Smooth muscle cell (in vitro differentiated cells): ENCODE measurements at regions not wholly inside any gene's neighbourhood (a gene's known extent, or its start where the extent isn't known, plus 50 kb on each side); places are given as distances from the start of the nearest gene placed in this dataset.

Source experiments
- DNase-seq: peaks from one replicate; lab custom pipeline; 2025; ENCODE audit not compliant: unreplicated experiment; lab: John Stamatoyannopoulos, UW
- H2AFZ ChIP-seq: fragments of 200-600 bp; sonication (generic); 2 replicates; pipeline ENCODE4 v1.6.0; 2016; ENCODE audit warnings: antibody characterized with exemption, low read depth, mild to moderate bottlenecking
- H3F3A ChIP-seq: fragments of 200-600 bp; sonication (generic); 2 replicates; pipeline ENCODE4 v1.6.0; 2017; ENCODE audit warnings: antibody characterized with exemption, low read depth
- H3K27ac ChIP-seq: fragments of 200-600 bp; sonication (generic); 2 replicates; pipeline ENCODE4 v1.5.1; 2016; ENCODE audit warnings: low read depth, mild to moderate bottlenecking
- H3K27me3 ChIP-seq: fragments of 200-600 bp; sonication (generic); 2 replicates; pipeline ENCODE4 v1.6.1; 2016; ENCODE audit warnings: low read depth, mild to moderate bottlenecking
- H3K36me3 ChIP-seq: fragments of 200-600 bp; sonication (generic); 2 replicates; pipeline ENCODE4 v1.5.1; 2016; ENCODE audit warnings: low read depth
- H3K4me1 ChIP-seq: fragments of 200-600 bp; sonication (generic); 2 replicates; pipeline ENCODE4 v1.5.1; 2016; ENCODE audit warnings: low read depth
- H3K4me2 ChIP-seq: fragments of 200-600 bp; sonication (generic); 2 replicates; pipeline ENCODE4 v1.6.0; 2016; ENCODE audit warnings: mild to moderate bottlenecking
- H3K4me3 ChIP-seq: fragments of 200-600 bp; sonication (generic); 2 replicates; pipeline ENCODE4 v1.5.1; 2016; ENCODE audit warnings: mild to moderate bottlenecking
- H3K79me2 ChIP-seq: fragments of 200-600 bp; sonication (generic); 2 replicates; pipeline ENCODE4 v1.6.0; 2016; ENCODE audit warnings: low read depth, mild to moderate bottlenecking
- H3K9ac ChIP-seq: fragments of 200-600 bp; sonication (generic); 2 replicates; pipeline ENCODE4 v1.6.0; 2016; ENCODE audit warnings: low read depth
- H3K9me3 ChIP-seq: fragments of 200-600 bp; sonication (generic); replicated peaks from 2 replicates; pipeline ENCODE4 v1.5.1; 2016; ENCODE audit warnings: low read depth
- H4K20me1 ChIP-seq: fragments of 200-600 bp; sonication (generic); 2 replicates; pipeline ENCODE4 v1.6.0; 2016; ENCODE audit warnings: low read depth
- WGBS: methylation state at CpG from one replicate; pipeline ENCODE4 v1.1.7; 2016; ENCODE audit warnings: low lambda C conversion rate; 5-methylcytosine and 5-hydroxymethylcytosine counted together
- TF ChIP-seq, protein P1 (sequence below): fragments of 200-600 bp; sonication (generic); IDR thresholded peaks from 2 replicates; pipeline ENCODE4 v1.5.1; 2017; ENCODE audit warnings: borderline replicate concordance, mild to moderate bottlenecking, antibody characterized with exemption; ENCODE audit not compliant: insufficient read depth, poor library complexity, severe bottlenecking

DNA sequence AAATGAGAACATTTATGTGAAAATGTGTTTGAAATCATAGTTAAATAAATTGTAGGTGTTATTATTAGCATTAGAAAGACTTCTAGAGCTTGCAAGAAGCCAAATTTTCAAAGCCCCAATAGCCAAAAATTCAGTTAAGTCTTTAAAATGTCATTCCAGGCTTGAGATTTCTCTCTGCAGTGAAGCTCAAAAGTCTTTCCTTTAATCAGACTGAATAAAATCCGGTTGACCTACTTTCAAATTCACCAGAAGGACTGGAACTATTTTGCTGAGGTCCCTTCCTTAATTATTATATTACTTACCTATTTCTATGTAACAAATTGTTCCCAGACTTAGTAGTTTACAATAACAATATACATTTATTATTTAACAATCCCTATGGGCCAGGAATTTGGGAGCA, 112.2 kb upstream of the TRPM3 start:
- Histone ChIP-seq H3K27me3 (no peaks in the 10 kb centered on the region), H3K27ac (no peak overlapping the region), H3F3A (no peaks in the 10 kb centered on the region), H3K4me2 (no peak overlapping the region), H3K4me3 (no peak overlapping the region), H3K4me1 (no peaks in the 10 kb centered on the region), H2AFZ (no peak overlapping the region), H3K79me2 (no peaks in the 10 kb centered on the region), H3K9me3 (no peaks in the 10 kb centered on the region), H4K20me1 (no peaks in the 10 kb centered on the region), H3K36me3 (no peaks in the 10 kb centered on the region), H3K9ac (no peak overlapping the region)
- DNase-seq: no peak
- 94% methylated on average over 1 of the region's 1 CpG for WGBS
- TF ChIP-seq, protein P1, sequence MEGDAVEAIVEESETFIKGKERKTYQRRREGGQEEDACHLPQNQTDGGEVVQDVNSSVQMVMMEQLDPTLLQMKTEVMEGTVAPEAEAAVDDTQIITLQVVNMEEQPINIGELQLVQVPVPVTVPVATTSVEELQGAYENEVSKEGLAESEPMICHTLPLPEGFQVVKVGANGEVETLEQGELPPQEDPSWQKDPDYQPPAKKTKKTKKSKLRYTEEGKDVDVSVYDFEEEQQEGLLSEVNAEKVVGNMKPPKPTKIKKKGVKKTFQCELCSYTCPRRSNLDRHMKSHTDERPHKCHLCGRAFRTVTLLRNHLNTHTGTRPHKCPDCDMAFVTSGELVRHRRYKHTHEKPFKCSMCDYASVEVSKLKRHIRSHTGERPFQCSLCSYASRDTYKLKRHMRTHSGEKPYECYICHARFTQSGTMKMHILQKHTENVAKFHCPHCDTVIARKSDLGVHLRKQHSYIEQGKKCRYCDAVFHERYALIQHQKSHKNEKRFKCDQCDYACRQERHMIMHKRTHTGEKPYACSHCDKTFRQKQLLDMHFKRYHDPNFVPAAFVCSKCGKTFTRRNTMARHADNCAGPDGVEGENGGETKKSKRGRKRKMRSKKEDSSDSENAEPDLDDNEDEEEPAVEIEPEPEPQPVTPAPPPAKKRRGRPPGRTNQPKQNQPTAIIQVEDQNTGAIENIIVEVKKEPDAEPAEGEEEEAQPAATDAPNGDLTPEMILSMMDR: no peak

DNA sequence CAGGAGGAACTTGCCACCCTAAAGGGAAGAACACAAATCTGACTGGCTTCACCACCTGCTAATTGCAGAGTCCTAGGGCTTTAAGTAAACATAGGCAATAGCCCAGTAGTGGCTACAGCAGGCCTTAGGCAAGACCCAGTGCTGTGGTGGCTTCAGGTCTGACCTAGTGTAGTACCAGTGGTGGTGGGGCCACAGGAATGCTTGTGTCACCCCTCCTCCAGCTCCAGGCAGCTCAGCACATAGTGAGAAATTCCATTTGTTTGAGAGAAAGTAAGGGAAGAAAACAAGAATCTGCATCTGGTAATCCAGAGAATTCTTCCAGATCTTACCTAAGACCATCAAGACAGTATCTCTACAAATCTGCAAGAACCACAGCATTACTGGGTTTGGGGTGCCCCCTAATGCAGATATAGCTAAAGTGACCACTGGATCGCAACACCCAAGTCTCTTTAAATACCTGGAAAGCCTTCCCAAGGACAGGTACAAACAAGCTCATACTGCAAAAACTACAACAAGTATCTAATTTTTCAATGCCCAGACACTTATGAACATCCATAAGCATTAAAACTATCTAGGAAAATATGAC, 102.6 kb upstream of the TRPM3 start:
- H3K36me3 ChIP-seq: no peaks in the 10 kb centered on the region
- H2AFZ ChIP-seq: no peak overlapping the region
- TF ChIP-seq, protein P1: no peak
- H3K79me2 ChIP-seq: no peaks in the 10 kb centered on the region
- H3K27ac ChIP-seq: no peak overlapping the region
- H4K20me1 ChIP-seq: no peaks in the 10 kb centered on the region
- H3K9me3 ChIP-seq: no peaks in the 10 kb centered on the region
- H3K4me3 ChIP-seq: no peak overlapping the region
- H3K9ac ChIP-seq: no peak overlapping the region
- no peaks in the 10 kb centered on the region for H3K27me3 ChIP-seq
- H3F3A ChIP-seq: no peaks in the 10 kb centered on the region
- DNase-seq: no peak
- H3K4me2 ChIP-seq: no peak overlapping the region
- 100% methylated on average over 1 of the region's 1 CpG for WGBS
- H3K4me1 ChIP-seq: no peaks in the 10 kb centered on the region

GRCh38 chr9:71218774-71219173, 97.4 kb upstream of the TRPM3 start:
- Histone ChIP-seq H3F3A (no peaks in the 10 kb centered on the region), H3K4me2 (peak overlapping the region; percentile 2), H3K27me3 (no peaks in the 10 kb centered on the region), H3K79me2 (no peaks in the 10 kb centered on the region), H4K20me1 (no peaks in the 10 kb centered on the region), H3K9me3 (no peaks in the 10 kb centered on the region), H2AFZ (no peak overlapping the region), H3K9ac (no peak overlapping the region), H3K4me3 (no peak overlapping the region), H3K27ac (peak overlapping the region; percentile 79), H3K4me1 (no peaks in the 10 kb centered on the region), H3K36me3 (no peaks in the 10 kb centered on the region)
- TF ChIP-seq, protein P1: no peak
- no peak for DNase-seq
- WGBS: 53% methylated on average over 4 of the region's 4 CpGs

DNA sequence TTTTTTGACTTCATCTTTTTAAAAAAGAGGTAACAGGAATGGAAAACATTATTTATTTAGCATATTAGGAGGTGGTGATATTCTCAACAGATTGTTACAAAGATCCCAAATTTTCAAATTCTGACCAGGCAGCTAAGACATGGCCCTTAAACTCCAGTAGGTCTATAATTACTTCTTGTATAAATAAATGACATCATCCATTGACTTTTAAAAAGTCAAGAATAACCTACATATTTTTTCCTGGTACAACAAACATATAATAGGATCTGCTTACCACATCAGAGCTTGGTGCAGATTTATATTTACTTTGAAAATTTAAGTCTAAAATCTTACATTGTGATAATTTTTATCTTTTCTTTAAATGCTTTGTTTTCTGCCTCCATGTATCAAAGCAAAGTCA, 92.2 kb upstream of the TRPM3 start:
- H2AFZ ChIP-seq: no peak overlapping the region
- no peak overlapping the region for H3K4me2 ChIP-seq
- H4K20me1 ChIP-seq: no peaks in the 10 kb centered on the region
- H3F3A ChIP-seq: no peaks in the 10 kb centered on the region
- no peaks in the 10 kb centered on the region for H3K36me3 ChIP-seq
- no peak overlapping the region for H3K9ac ChIP-seq
- TF ChIP-seq, protein P1: no peak
- H3K79me2 ChIP-seq: no peaks in the 10 kb centered on the region
- DNase-seq: no peak
- no peaks in the 10 kb centered on the region for H3K27me3 ChIP-seq
- H3K4me1 ChIP-seq: no peaks in the 10 kb centered on the region
- H3K27ac ChIP-seq: no peak overlapping the region
- H3K9me3 ChIP-seq: peaks cover 4% of the 10 kb centered on the region
- H3K4me3 ChIP-seq: no peak overlapping the region
